Ishikawa (cell line): ENCODE measurements at regions not wholly inside any gene's neighbourhood (a gene's known extent, or its start where the extent isn't known, plus 50 kb on each side); places are given as distances from the start of the nearest gene placed in this dataset.

Source experiments
- CEBPB ChIP-seq: IDR thresholded peaks from 2 replicates; pipeline ENCODE4 v1.6.1; 2012
- CREB1 ChIP-seq: IDR thresholded peaks from 2 replicates; pipeline ENCODE4 v1.6.1; 2012; ENCODE audit warnings: low read depth
- EGR1 ChIP-seq: IDR thresholded peaks from 2 replicates; pipeline ENCODE4 v1.6.1; 2012
- EP300 ChIP-seq: IDR thresholded peaks from 2 replicates; pipeline ENCODE4 v1.6.1; 2012; ENCODE audit warnings: borderline replicate concordance
- FOXM1 ChIP-seq: IDR thresholded peaks from 2 replicates; pipeline ENCODE4 v1.6.1; 2012; ENCODE audit warnings: low read depth, borderline replicate concordance
- NFIC ChIP-seq: IDR thresholded peaks from 2 replicates; pipeline ENCODE4 v1.6.1; 2012
- RAD21 ChIP-seq: IDR thresholded peaks from 2 replicates; pipeline ENCODE4 v1.6.1; 2012; ENCODE audit warnings: low read depth
- TAF1 ChIP-seq: IDR thresholded peaks from 2 replicates; pipeline ENCODE4 v1.6.1; 2012; ENCODE audit warnings: low read depth, mild to moderate bottlenecking
- TCF12 ChIP-seq: IDR thresholded peaks from 2 replicates; pipeline ENCODE4 v1.6.1; 2012; ENCODE audit warnings: low read depth
- TEAD4 ChIP-seq: IDR thresholded peaks from 2 replicates; pipeline ENCODE4 v1.6.1; 2012
- YY1 ChIP-seq: IDR thresholded peaks from 2 replicates; pipeline ENCODE4 v1.6.1; 2012; ENCODE audit warnings: low read depth
- ZBTB7A ChIP-seq: IDR thresholded peaks from 2 replicates; pipeline ENCODE4 v1.6.1; 2012; ENCODE audit warnings: low read depth
- TF ChIP-seq, protein P1 (sequence below): IDR thresholded peaks from 2 replicates; pipeline ENCODE4 v1.6.1; 2012
- TF ChIP-seq, protein P2 (sequence below): IDR thresholded peaks from 2 replicates; pipeline ENCODE4 v1.6.1; 2012
- TF ChIP-seq, protein P3 (sequence below): IDR thresholded peaks from 2 replicates; pipeline ENCODE4 v1.6.1; 2012; ENCODE audit warnings: low read depth, mild to moderate bottlenecking

DNA sequence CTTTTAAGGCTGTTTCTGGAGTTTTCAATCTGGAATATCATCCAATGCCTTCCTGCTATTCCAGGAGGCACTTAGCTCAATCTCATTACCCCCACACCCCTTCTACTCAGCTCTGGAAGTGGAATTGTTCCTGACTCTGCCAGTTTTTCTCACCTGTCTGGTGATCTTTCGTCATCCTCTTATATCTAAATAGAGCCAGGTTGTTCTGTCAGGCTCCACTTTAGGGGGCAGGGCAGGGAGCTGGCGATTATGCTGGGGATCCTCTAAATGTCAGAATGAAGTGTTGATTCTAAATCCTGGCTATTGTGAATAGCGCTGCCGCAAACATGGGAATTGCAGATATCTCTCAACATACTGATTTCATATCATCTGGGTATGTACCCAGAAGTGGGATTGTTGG lies 63.6 kb upstream of the ETV3 start:
- TF ChIP-seq NFIC (no peak), CREB1 (no peak), TAF1 (no peak), YY1 (no peak), FOXM1 (no peak), CEBPB (no peak), EGR1 (no peak), EP300 (no peak), TEAD4 (no peak), TCF12 (no peak), ZBTB7A (no peak), RAD21 (no peak)
- TF ChIP-seq, protein P1, sequence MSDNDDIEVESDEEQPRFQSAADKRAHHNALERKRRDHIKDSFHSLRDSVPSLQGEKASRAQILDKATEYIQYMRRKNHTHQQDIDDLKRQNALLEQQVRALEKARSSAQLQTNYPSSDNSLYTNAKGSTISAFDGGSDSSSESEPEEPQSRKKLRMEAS = no peak
- TF ChIP-seq, protein P2, sequence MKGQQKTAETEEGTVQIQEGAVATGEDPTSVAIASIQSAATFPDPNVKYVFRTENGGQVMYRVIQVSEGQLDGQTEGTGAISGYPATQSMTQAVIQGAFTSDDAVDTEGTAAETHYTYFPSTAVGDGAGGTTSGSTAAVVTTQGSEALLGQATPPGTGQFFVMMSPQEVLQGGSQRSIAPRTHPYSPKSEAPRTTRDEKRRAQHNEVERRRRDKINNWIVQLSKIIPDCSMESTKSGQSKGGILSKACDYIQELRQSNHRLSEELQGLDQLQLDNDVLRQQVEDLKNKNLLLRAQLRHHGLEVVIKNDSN = no peak
- TF ChIP-seq, protein P3, sequence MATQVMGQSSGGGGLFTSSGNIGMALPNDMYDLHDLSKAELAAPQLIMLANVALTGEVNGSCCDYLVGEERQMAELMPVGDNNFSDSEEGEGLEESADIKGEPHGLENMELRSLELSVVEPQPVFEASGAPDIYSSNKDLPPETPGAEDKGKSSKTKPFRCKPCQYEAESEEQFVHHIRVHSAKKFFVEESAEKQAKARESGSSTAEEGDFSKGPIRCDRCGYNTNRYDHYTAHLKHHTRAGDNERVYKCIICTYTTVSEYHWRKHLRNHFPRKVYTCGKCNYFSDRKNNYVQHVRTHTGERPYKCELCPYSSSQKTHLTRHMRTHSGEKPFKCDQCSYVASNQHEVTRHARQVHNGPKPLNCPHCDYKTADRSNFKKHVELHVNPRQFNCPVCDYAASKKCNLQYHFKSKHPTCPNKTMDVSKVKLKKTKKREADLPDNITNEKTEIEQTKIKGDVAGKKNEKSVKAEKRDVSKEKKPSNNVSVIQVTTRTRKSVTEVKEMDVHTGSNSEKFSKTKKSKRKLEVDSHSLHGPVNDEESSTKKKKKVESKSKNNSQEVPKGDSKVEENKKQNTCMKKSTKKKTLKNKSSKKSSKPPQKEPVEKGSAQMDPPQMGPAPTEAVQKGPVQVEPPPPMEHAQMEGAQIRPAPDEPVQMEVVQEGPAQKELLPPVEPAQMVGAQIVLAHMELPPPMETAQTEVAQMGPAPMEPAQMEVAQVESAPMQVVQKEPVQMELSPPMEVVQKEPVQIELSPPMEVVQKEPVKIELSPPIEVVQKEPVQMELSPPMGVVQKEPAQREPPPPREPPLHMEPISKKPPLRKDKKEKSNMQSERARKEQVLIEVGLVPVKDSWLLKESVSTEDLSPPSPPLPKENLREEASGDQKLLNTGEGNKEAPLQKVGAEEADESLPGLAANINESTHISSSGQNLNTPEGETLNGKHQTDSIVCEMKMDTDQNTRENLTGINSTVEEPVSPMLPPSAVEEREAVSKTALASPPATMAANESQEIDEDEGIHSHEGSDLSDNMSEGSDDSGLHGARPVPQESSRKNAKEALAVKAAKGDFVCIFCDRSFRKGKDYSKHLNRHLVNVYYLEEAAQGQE = no peak

DNA sequence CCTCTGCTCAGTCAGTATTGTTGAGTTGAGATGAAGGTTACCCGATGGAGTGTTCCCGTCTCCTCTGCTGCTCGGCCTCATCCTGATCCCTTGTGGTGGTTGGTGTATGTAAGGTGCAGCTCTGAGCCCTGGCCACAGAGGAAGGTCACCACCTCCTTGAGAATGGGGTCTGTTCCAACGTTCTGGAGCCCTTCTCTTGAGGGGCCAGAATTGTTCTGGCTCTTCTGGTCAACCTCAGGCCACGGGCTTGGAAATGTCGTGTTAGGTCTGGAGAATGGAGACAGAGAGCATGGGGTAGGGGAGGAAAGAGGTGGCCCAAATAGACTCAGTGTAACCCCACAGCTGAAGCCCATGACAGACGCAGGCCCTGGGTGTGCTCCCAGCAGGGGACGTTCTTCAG lies 62.3 kb upstream of the ETV3 start:
- TF ChIP-seq, protein P3 = no peak
- no peak for TF ChIP-seq RAD21
- TF ChIP-seq, protein P2 = no peak

DNA sequence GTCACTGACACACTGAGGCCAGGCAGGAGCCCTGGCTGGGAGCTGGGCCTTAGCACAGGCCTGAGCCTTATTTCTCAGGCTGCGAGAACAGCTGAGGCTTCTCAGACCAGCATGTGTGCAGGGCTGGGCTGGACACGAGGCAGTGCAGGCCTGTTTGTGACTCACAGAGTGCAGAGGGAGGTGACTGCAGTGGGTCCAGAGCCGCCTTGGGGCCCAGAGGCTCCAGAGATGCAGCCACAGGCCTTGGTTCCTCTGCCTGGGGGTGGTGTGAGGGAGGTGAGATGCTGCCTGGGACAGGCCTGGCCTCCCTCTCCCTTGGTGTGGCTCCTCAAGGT lies 61.2 kb upstream of the ETV3 start:
- TF ChIP-seq YY1 (no peak), TCF12 (no peak), FOXM1 (no peak), ZBTB7A (no peak), CEBPB (no peak), EGR1 (no peak), CREB1 (no peak), RAD21 (no peak), TEAD4 (no peak), TAF1 (no peak), NFIC (no peak), EP300 (no peak)
- TF ChIP-seq, protein P1 = no peak
- TF ChIP-seq, protein P3 = no peak
- TF ChIP-seq, protein P2 = no peak

DNA sequence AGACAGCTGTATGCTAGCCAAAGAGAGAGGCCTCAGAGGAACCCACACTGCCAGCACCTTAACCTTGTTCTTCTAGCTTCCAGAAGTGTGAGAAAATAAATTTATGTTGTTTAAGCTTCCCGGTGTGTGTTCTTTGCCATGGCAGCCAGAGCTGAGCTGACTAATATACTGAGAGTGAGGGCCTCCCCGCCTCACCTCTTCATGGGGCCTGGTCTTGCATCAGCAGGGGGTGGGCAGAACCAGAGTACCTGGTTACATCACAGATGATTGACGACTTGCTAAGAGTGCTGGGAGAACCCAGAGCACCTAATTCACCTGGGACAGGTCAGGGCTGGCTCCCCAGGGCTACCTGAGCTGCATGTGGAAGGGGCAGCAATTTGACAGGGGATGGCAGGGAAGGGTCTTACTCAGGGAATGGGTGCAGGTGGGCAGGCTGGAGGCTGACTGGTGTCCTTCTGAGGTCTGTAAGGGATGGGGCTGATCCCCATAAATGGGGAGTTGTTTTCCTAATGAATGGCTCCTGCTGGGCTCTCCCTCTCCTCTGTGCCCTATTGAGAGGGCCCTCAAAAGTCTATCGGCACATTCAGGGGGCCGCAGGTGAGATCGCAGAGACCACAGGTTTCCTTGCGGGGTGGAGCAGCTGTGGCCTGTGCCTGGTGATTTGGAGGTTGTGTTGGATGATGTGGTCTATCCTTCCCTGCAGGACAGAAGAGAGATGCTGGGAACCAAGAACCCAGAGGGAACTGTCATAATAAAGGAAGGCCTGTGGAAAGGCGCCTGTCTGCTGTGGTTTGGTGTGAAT lies 60.6 kb upstream of the ETV3 start:
- TF ChIP-seq NFIC (no peak), CEBPB (0 out of 2 replicates have a peak, but pooled peaks have one; percentile 28)
